HG03521 (cell line): ENCODE measurements at regions not wholly inside any gene's neighbourhood (a gene's known extent, or its start where the extent isn't known, plus 50 kb on each side); places are given as distances from the start of the nearest gene placed in this dataset.
"Not testable (repeated sequence)": the region's sequence is repeated elsewhere in the genome, so short reads cannot be mapped to it uniquely, and the experiment has no call there.

Experiments used
- ATAC-seq: cut with Tn5 transposase; IDR thresholded peaks from one replicate; pipeline ENCODE4 v1.9.1; 2021; ENCODE audit warnings: mild to moderate bottlenecking, moderate library complexity; ENCODE audit not compliant: unreplicated experiment

GRCh38 chr5:32842813-32843530, 131.9 kb downstream of the NPR3 start:
- no peak for ATAC-seq

DNA sequence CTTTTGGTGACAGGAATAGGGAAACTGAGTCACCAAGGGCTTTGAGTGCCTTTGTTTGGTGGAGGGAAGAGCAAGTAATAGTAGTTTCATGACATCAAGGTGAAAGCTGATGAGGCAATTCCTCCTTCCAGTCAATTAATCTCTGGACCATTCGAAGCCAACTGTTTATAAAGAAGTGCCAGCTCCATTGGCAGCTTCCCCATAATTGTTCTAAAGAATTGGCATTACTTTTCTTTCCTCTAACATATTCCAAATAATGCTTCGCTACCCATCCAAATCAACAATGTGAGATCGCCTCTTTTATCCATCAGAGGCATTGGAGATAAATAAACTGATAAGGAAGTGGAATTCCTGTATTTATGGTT, 132.4 kb downstream of the NPR3 start:
- ATAC-seq = no peak

- no peak for ATAC-seq
These were observed 134.1 kb downstream of the NPR3 start for GRCh38 chr5:32845171-32845570.

DNA sequence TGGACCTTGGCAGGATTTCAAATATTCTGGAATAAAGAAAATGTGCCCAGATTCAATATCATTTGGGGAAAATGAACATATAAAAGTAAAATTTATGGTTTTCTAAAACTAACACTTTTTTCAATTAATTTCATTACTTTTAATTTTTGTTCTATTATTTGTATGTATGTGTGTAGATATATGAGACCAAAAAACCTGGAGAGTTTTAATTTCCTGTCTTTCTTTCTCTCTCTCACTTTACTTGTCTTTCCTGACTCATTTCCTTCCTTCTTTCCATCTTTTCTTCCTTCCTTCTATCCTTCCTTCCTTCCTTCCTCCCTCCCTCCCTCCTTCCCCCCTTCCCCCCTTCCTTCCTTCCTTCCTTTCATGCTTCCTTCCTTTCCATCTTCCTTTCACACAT, 137.0 kb downstream of the NPR3 start:
- ATAC-seq = no peak

DNA sequence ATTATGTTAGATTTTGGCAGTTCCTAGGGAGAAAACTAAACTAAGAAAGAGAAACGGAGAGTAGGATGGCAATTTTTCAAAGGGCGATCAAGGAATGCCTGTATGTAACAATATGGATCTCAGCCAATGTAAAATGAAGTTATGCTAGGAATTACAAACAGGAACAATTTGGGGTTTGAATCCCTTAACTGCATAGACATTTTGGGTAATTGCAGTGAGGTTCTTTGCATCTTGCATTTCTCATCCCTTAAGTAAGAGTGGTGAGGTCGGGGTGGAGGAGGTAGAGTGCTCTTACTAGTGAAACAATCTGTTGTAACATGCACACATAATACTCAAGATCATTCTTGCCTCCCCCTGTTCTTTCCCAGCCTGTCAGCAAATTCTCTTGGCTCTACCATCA, 137.6 kb downstream of the NPR3 start:
- ATAC-seq = no peak

- ATAC-seq = no peak
These were observed 139.8 kb downstream of the NPR3 start for GRCh38 chr5:32850817-32851496.

DNA sequence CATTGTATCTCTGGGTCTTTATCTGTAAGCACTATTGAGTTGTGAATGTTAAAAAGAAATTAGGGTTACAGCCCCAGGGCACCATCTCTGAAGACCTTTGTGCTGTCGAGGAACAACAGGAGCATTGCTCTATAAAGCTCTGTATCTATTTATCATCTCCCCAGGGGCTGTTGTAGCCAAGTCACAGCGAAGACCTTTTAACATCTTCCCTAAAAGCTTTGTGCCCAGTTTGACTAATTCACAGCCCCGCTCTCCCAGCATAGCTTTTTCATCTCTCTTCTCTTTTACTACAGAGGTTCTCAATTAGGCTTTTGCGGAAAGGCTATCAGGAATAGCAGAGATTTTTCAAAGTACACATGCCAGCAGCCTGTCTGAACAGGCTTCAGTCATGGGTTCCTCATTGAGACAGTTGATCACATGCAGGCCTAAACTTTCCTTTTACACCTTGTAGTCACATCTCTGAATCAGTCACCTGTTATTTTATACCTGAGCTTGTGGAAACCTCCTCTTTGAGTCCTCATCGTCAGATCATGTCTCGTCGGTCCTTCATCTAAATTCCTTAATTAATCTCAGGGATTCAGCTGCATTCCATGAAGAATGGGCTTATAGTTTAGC, 140.5 kb downstream of the NPR3 start:
- ATAC-seq = no peak

DNA sequence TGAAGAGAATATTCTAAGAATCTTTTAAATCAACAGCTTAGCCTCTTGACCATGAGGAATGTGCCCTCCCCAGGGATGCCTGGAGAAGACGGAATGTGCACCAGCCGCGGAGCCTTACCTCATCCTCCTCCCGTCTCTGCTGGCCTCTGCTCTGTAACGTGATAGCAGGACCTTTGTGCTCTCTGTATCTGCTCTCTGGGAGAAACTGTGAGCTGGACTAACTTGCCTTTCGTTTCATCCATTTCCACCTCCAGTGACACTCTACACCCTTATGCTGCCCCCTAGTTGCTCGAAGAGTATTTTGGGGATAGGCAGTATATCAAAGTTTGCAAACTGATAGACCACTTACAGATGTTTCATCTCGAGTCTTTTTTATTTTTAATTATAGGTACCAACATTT, 141.4 kb downstream of the NPR3 start:
- ATAC-seq = no peak

DNA sequence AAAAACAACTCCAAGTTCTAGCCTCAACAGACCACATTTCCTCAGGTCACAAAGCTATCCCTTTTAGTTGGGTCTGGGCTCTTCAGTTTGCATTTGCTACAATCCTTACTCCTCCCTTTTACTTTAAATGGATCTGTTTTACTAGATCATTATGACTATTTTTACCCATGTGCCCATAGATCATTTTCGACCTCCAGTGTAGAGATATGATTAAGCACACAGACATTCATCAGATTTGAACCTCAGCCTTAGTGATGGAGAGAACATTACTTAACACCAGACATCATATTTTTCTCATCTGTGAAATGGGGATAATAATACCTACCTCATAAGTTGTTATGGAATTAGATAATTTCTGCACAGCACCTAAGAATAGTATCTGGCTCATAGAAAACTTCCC, 141.9 kb downstream of the NPR3 start:
- no peak for ATAC-seq

GRCh38 chr5:32854473-32854872, 143.4 kb downstream of the NPR3 start:
- ATAC-seq = no peak

DNA sequence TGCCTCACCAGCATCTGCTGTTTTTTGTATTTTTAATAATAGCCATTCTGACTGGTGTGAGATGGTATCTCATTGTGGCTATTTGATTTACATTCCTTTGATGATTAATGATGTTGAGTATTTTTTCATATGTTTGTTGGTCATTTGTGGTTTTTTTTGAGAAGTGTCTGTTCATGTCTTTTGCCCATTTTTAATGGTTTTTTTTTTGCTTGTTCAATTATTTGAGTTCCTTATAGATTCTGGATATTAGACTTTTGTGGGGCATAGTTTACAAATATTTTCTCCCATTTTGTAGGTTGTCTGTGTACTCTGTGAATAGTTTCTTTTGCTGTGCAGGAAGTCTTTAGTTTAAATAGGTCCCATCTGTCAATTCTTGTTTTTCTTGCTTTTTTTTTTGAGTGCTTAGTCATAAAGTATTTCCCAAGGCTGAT, 148.1 kb downstream of the NPR3 start:
- no peak for ATAC-seq

DNA sequence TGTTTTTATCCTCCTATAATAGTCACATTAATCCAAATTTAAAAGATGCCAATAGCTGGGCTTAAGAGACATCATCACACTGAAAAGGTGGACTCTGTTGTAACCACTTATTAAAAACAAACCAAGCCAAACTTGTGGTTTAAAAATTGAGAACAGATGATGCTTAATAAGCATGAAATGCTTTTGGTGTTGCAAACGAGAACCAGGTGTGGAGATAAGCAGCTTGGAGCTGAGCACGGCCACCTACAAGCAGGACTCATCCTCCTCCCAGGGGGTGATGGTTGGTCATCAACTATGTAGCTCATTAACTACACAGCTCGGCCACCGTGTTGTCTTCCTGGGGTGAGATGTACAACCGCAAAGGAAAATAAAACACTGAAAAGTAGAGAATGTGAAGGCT, 154.4 kb downstream of the NPR3 start:
- ATAC-seq = no peak

DNA sequence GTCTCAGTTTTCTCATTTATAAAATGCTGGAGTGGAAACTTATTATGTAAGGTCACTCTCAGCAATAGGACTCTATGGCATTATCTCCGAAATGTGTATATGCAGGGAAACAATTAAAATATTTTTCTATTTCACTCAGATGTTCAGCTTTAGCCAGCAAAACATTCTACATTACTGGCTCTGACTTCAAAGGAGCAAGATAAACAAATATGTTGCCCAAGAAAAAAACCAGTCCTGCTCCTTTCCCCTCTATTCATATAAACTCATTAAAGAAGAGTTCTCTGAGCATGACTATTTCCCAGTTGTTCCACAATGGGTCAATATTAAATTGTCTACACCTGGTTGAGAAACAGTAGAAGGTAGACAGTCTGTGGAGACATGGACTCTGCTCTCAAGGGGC, 155.0 kb downstream of the NPR3 start:
- no peak for ATAC-seq

GRCh38 chr5:32869216-32869615, 158.1 kb downstream of the NPR3 start:
- ATAC-seq = no peak

DNA sequence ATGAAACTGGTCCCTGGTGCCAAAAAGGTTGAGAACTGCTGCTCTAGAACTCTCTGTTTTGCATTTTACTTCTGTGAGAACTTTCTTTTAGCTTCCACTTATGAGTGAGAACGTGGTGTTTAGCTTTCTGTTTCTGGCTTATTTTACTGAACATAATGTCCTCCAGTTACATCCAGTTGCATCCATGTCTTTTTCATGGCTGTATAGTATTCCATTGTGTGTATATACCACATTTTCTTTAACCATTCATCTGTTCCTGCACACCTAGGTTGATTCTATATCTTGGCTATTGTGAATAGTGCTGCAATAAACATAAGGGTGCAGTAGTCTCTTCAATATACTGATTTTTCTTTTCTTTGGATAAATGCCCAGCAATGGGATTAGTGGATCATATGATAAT, 165.7 kb downstream of the NPR3 start:
- ATAC-seq = no peak

DNA sequence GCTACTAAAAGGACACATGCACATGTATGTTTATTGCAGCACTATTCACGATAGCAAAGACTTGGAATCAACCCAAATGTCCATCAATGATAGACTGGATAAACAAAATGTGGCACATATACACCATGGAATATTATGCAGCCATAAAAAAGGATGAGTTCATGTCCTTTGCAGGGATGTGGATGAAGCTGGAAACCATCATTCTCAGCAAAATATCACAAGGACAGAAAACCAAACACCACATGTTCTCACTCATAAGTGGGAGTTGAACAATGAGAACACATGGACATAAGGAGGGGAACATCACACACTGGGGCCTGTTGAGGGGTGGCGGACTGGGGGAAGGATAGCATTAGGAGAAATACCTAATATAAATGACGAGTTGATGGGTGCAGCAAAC, 168.2 kb downstream of the NPR3 start:
- ATAC-seq = not testable (repeated sequence)

DNA sequence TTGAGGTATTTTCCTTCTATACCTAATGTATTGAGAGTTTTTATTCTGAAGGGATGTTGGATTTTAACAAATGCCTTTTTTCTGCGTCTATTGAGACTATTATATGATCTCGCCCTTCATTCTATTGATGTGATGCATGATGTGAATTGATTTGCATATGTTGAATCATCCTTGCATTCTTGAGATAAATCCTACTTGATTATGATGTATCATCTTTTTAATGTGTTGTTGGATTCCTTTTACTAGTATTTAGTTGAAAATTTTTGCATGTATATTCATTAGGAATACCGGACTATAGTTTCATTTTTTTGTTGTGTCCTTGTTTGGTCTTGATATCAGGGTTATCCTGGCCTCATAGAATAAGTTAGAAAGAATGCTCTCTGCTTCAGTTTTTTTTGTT, 169.7 kb downstream of the NPR3 start:
- no peak for ATAC-seq

DNA sequence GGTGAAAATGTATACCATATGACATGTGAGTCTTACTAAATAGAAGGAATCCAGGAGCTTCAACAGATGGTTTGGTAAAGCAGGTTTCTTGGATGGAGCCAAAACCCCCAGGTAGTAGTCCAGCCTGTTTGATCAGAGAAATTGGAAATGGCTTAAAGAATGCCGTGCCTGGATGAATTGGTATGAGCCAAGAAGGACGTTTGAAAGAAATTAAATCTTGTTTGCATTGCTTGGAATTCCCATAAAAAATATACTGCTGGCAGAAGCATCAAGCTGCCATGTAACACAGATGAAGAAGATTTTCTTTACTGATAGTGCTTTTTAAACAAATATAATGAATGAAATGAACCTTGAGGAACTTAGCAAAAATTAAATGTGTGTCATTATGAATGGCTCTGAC, 176.3 kb downstream of the NPR3 start:
- ATAC-seq = no peak

GRCh38 chr5:32889078-32889477, 178.0 kb downstream of the NPR3 start:
- ATAC-seq = no peak

DNA sequence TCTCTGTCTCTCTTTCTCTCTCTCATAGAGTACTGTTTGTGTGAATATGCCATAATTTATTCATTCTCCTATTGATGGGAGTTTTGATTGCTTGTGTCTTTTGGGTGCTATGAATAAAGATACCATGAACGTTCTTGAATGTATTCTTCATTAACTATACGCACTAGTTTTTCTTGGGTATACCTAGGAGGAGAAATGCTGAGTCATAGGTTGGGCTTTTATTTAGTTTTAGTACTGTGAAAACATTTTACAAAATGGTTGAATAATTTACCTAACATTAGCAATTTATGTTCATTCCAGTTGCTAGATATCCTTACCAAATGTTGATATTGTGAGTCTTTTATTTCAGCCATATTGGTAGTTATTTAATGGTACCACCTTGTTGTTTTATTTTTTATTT, 192.5 kb downstream of the NPR3 start:
- no peak for ATAC-seq

- ATAC-seq = no peak
These were observed 197.5 kb downstream of the NPR3 start for GRCh38 chr5:32908641-32909040.

- no peak for ATAC-seq
These were observed 198.1 kb downstream of the NPR3 start for GRCh38 chr5:32909207-32909606.
